Hepatocyte (in vitro differentiated cells): ENCODE measurements at regions not wholly inside any gene's neighbourhood (a gene's known extent, or its start where the extent isn't known, plus 50 kb on each side); places are given as distances from the start of the nearest gene placed in this dataset.

Source experiments
- DNase-seq: peaks from one replicate; pipeline ENCODE4 v3.0.0-alpha.2; 2016; ENCODE audit warnings: low spot score
- H2AFZ ChIP-seq: fragments of 200-600 bp; sonication (generic); 2 replicates; pipeline ENCODE4 v1.6.0; 2016; ENCODE audit warnings: antibody characterized with exemption, mild to moderate bottlenecking
- H3K27ac ChIP-seq: fragments of 200-600 bp; sonication (generic); 2 replicates; pipeline ENCODE4 v1.5.1; 2016; ENCODE audit warnings: mild to moderate bottlenecking
- H3K27me3 ChIP-seq: fragments of 200-600 bp; sonication (generic); 2 replicates; pipeline ENCODE4 v1.6.1; 2016
- H3K36me3 ChIP-seq: fragments of 200-600 bp; sonication (generic); replicated peaks from 2 replicates; pipeline ENCODE4 v1.5.1; 2016; ENCODE audit warnings: low read depth; ENCODE audit not compliant: insufficient read depth
- H3K4me1 ChIP-seq: fragments of 200-600 bp; sonication (generic); 2 replicates; pipeline ENCODE4 v1.5.1; 2016; ENCODE audit warnings: mild to moderate bottlenecking, moderate library complexity; ENCODE audit not compliant: insufficient read depth
- H3K4me2 ChIP-seq: fragments of 200-600 bp; sonication (generic); 2 replicates; pipeline ENCODE4 v1.6.0; 2016
- H3K4me3 ChIP-seq: fragments of 200-600 bp; sonication (generic); 2 replicates; pipeline ENCODE4 v1.5.1; 2016; ENCODE audit warnings: mild to moderate bottlenecking
- H3K79me2 ChIP-seq: fragments of 200-600 bp; sonication (generic); 2 replicates; pipeline ENCODE4 v1.6.0; 2017; ENCODE audit warnings: mild to moderate bottlenecking
- H3K9me2 ChIP-seq: fragments of 200-600 bp; sonication (generic); replicated peaks from 2 replicates; pipeline ENCODE4 v1.6.0; 2017; ENCODE audit warnings: mild to moderate bottlenecking; ENCODE audit not compliant: insufficient read depth
- H3K9me3 ChIP-seq: fragments of 200-600 bp; sonication (generic); 2 replicates; pipeline ENCODE4 v1.5.1; 2016; ENCODE audit warnings: low read depth, mild to moderate bottlenecking
- H4K20me1 ChIP-seq: fragments of 200-600 bp; sonication (generic); 2 replicates; pipeline ENCODE4 v1.6.0; 2016; ENCODE audit warnings: mild to moderate bottlenecking; ENCODE audit not compliant: insufficient read depth, poor library complexity, severe bottlenecking
- CTCF ChIP-seq: fragments of 200-600 bp; sonication (generic); IDR thresholded peaks from 2 replicates; pipeline ENCODE4 v1.5.1; 2016; ENCODE audit warnings: antibody characterized with exemption, mild to moderate bottlenecking; ENCODE audit not compliant: poor library complexity
- EZH2 ChIP-seq: fragments of 200-600 bp; sonication (generic); IDR thresholded peaks from 2 replicates; pipeline ENCODE4 v1.6.1; 2016; ENCODE audit warnings: antibody characterized with exemption, mild to moderate bottlenecking, borderline replicate concordance
- EZH2phosphoT487 ChIP-seq: fragments of 200-600 bp; sonication (generic); IDR thresholded peaks from one replicate; pipeline ENCODE4 v1.6.1; 2018; ENCODE audit warnings: antibody characterized with exemption, mild to moderate bottlenecking, low read depth, moderate library complexity; ENCODE audit not compliant: unreplicated experiment, severe bottlenecking
- WGBS: methylation state at CpG from one replicate; pipeline ENCODE4 v1.1.6; 2016; ENCODE audit warnings: low lambda C conversion rate; ENCODE audit errors: missing lambda C conversion rate; 5-methylcytosine and 5-hydroxymethylcytosine counted together

GRCh38 chr2:8527676-8528075 is 154.2 kb upstream of the ID2 start:
- peaks cover 11% of the 10 kb centered on the region for H3K4me1 ChIP-seq
- no peaks in the 10 kb centered on the region for H3K27me3 ChIP-seq
- H3K27ac ChIP-seq: no peak overlapping the region
- H3K79me2 ChIP-seq: no peaks in the 10 kb centered on the region
- H3K9me2 ChIP-seq: no peaks in the 10 kb centered on the region
- H4K20me1 ChIP-seq: no peaks in the 10 kb centered on the region
- no peak overlapping the region for H2AFZ ChIP-seq
- no peaks in the 10 kb centered on the region for H3K36me3 ChIP-seq
- no peak for TF ChIP-seq CTCF
- no peak for TF ChIP-seq EZH2phosphoT487
- no peak for TF ChIP-seq EZH2
- H3K9me3 ChIP-seq: no peaks in the 10 kb centered on the region
- H3K4me3 ChIP-seq: no peak overlapping the region
- H3K4me2 ChIP-seq: no peak overlapping the region
- 67% methylated on average over 4 of the region's 4 CpGs for WGBS
- DNase-seq: no peak

DNA sequence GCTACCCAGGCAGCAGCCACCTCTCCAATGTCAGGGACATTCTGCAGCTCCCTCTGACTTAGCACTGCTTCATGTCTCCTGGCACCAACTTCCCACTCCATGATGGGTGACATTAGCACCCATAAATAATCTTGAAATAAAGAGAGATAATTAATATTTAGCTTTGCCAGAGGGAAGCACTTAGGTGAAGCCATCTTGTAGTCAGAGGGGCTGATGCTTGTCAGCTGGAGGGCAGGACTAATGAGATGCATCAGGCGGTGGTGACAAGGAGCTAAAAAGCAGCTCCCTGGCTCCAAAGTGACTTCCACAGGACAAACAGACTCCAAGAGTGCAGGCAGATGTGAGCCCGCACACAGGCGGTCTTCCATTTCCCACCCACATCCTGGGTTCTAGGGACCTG is 153.0 kb upstream of the ID2 start:
- H3K27me3 ChIP-seq: no peaks in the 10 kb centered on the region
- H3K27ac ChIP-seq: no peak overlapping the region
- no peak overlapping the region for H3K4me2 ChIP-seq
- peaks cover 11% of the 10 kb centered on the region for H3K4me1 ChIP-seq
- no peak for TF ChIP-seq EZH2
- TF ChIP-seq CTCF: no peak
- TF ChIP-seq EZH2phosphoT487: no peak
- H3K79me2 ChIP-seq: no peaks in the 10 kb centered on the region
- H2AFZ ChIP-seq: no peak overlapping the region
- H3K9me3 ChIP-seq: no peaks in the 10 kb centered on the region
- no peaks in the 10 kb centered on the region for H3K9me2 ChIP-seq
- H3K36me3 ChIP-seq: no peaks in the 10 kb centered on the region
- no peak for DNase-seq
- no peak overlapping the region for H3K4me3 ChIP-seq
- H4K20me1 ChIP-seq: no peaks in the 10 kb centered on the region
- WGBS: 98% methylated on average over 3 of the region's 3 CpGs

GRCh38 chr2:8529706-8530277 is 152.1 kb upstream of the ID2 start:
- Histone ChIP-seq H3K9me2 (no peaks in the 10 kb centered on the region), H3K36me3 (no peaks in the 10 kb centered on the region), H3K9me3 (no peaks in the 10 kb centered on the region), H3K27me3 (no peaks in the 10 kb centered on the region), H3K79me2 (no peaks in the 10 kb centered on the region), H3K4me1 (peaks cover 15% of the 10 kb centered on the region), H3K4me3 (no peak overlapping the region), H3K27ac (no peak overlapping the region), H3K4me2 (no peak overlapping the region), H2AFZ (no peak overlapping the region), H4K20me1 (no peaks in the 10 kb centered on the region)
- DNase-seq: no peak
- no peak for TF ChIP-seq CTCF
- TF ChIP-seq EZH2phosphoT487: no peak
- TF ChIP-seq EZH2: no peak
- WGBS: 90% methylated on average over 6 of the region's 6 CpGs

DNA sequence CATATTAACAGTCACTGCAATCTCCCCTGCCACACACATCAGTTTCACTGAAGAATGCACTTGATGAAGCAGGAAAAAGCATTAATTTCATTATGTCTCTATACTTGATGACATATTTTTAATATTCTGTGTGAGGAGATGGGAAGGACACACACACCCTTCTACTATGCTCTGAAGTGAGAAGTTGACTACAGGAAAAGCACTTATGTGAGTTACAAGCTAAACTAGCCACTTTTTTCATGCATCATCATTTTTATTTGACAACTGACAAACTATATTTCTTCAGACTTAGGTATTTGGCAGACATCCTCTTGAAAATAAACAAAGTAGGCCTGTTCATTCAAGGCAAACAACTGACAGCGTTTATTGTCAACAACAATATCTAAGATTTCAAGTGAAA is 150.4 kb upstream of the ID2 start:
- H3K9me2 ChIP-seq: no peaks in the 10 kb centered on the region
- H3K4me2 ChIP-seq: no peak overlapping the region
- H3K36me3 ChIP-seq: no peaks in the 10 kb centered on the region
- H3K27ac ChIP-seq: no peak overlapping the region
- DNase-seq: no peak
- no peaks in the 10 kb centered on the region for H3K9me3 ChIP-seq
- peaks cover 19% of the 10 kb centered on the region for H3K4me1 ChIP-seq
- no peak overlapping the region for H2AFZ ChIP-seq
- H3K4me3 ChIP-seq: no peak overlapping the region
- WGBS: 98% methylated on average over 1 of the region's 1 CpG
- TF ChIP-seq CTCF: no peak
- no peak for TF ChIP-seq EZH2
- TF ChIP-seq EZH2phosphoT487: no peak
- H3K79me2 ChIP-seq: no peaks in the 10 kb centered on the region
- H3K27me3 ChIP-seq: no peaks in the 10 kb centered on the region
- H4K20me1 ChIP-seq: no peaks in the 10 kb centered on the region
